B cell (primary cell): ENCODE measurements at regions not wholly inside any gene's neighbourhood (a gene's known extent, or its start where the extent isn't known, plus 50 kb on each side); places are given as distances from the start of the nearest gene placed in this dataset.

Experiments used
- ATAC-seq: fragments of 200-7000 bp; cut with Tn5 transposase; one replicate; pipeline ENCODE4 v1.10.0; 2021; ENCODE audit warnings: low read depth, mild to moderate bottlenecking, moderate number of reproducible peaks, moderate library complexity
- CTCF ChIA-PET: fragments of 350-600 bp; sonication (Branson Sonifier 250); formaldehyde crosslinking; loops from one replicate; lab custom pipeline; 2021; ENCODE audit warnings: antibody characterized with exemption, inconsistent platforms; lab: Charles Lee
- POLR2A ChIA-PET: fragments of 350-600 bp; sonication (Branson Sonifier 250); formaldehyde crosslinking; loops from one replicate; lab custom pipeline; 2021; ENCODE audit warnings: antibody characterized with exemption; lab: Charles Lee
- DNase-seq: peaks from one replicate; pipeline ENCODE4 v3.0.0; 2013
- H2AFZ ChIP-seq: 2 replicates; pipeline ENCODE4 v1.6.1; 2012; ENCODE audit warnings: mild to moderate bottlenecking, low read depth, low read length; ENCODE audit not compliant: insufficient read depth, poor library complexity, severe bottlenecking
- H3K27ac ChIP-seq, 2 donors: 1 replicate in 1 of 2; 2 replicates in 1 of 2; pipeline ENCODE4 v1.5.1; 2012 to 2013; ENCODE audit warnings: low read length in 2 of 2, mild to moderate bottlenecking in 2 of 2, moderate library complexity in 1 of 2
- H3K27me3 ChIP-seq, 4 experiments: fragments of 200-600 bp in 1 of 4; sonication (generic) in 1 of 4; replicated peaks in 1 of 4; 1 replicate in 2 of 4; 2 replicates in 2 of 4; pipeline versions ENCODE4 v1.6.1 to v1.7.0; 2013 to 2016; ENCODE audit warnings: low read length in 3 of 4, mild to moderate bottlenecking in 2 of 4, mixed read lengths in 1 of 4, moderate library complexity in 1 of 4; ENCODE audit not compliant: insufficient read depth in 4 of 4, control insufficient read depth in 3 of 4; ENCODE audit errors: control extremely low read depth in 1 of 4
- H3K36me3 ChIP-seq, 2 experiments: replicated peaks in 1 of 2; 1 replicate in 1 of 2; 2 replicates in 1 of 2; pipeline versions ENCODE4 v1.6.1 to v1.7.1; 2013; ENCODE audit warnings: low read length in 1 of 2; ENCODE audit not compliant: insufficient read depth in 2 of 2, control insufficient read depth in 1 of 2; ENCODE audit errors: control extremely low read depth in 1 of 2, extremely low read depth in 1 of 2
- H3K4me1 ChIP-seq, 2 donors: fragments of 200-600 bp in 1 of 2; sonication (generic) in 1 of 2; 1 replicate in 1 of 2; 2 replicates in 1 of 2; pipeline versions ENCODE4 v1.5.1 to v1.6.1; 2013 to 2017; ENCODE audit warnings: low read length in 2 of 2; ENCODE audit not compliant: control insufficient read depth in 2 of 2, insufficient read depth in 2 of 2
- H3K4me2 ChIP-seq: replicated peaks from 2 replicates; pipeline ENCODE3; 2012; ENCODE audit warnings: mild to moderate bottlenecking, low read depth, low read length; ENCODE audit not compliant: poor library complexity, severe bottlenecking
- H3K4me3 ChIP-seq, 5 experiments: fragments of 200-600 bp in 1 of 5; sonication (generic) in 1 of 5; 1 replicate in 3 of 5; 2 replicates in 2 of 5; pipeline versions ENCODE4 v1.5.1 to v1.7.0; 2011 to 2016; ENCODE audit warnings: low read length in 4 of 5, mild to moderate bottlenecking in 4 of 5, low read depth in 2 of 5, control low read depth in 1 of 5, moderate library complexity in 1 of 5; ENCODE audit not compliant: insufficient read depth in 1 of 5; ENCODE audit errors: control extremely low read depth in 1 of 5, extremely low read depth in 1 of 5
- H3K79me2 ChIP-seq: fragments of 200-600 bp; sonication (generic); one replicate; pipeline ENCODE4 v1.6.0; 2016; ENCODE audit warnings: low read length; ENCODE audit not compliant: control insufficient read depth, insufficient read depth
- H3K9ac ChIP-seq: fragments of 200-600 bp; sonication (generic); 2 replicates; pipeline ENCODE4 v1.6.1; 2017; ENCODE audit warnings: mild to moderate bottlenecking, low read length, moderate library complexity
- H3K9me3 ChIP-seq, 3 donors: one replicate each; pipeline versions ENCODE4 v1.6.1 to v1.7.1; 2013; ENCODE audit warnings: low read length in 2 of 3; ENCODE audit not compliant: control insufficient read depth in 2 of 3, insufficient read depth in 1 of 3; ENCODE audit errors: control extremely low read depth in 1 of 3
- H4K20me1 ChIP-seq: 2 replicates; pipeline ENCODE4 v1.6.0; 2012; ENCODE audit warnings: mild to moderate bottlenecking, low read length; ENCODE audit not compliant: insufficient read depth, control insufficient read depth, poor library complexity, severe bottlenecking
- H3K27ac Mint-ChIP-seq: one replicate; pipeline ENCODE4 v1.8.0; 2021; ENCODE audit warnings: mixed read lengths
- H3K27me3 Mint-ChIP-seq: one replicate; pipeline ENCODE4 v1.8.0; 2021; ENCODE audit warnings: mixed read lengths
- H3K4me1 Mint-ChIP-seq: one replicate; pipeline ENCODE4 v1.8.0; 2021; ENCODE audit warnings: mixed read lengths
- H3K4me3 Mint-ChIP-seq: one replicate; pipeline ENCODE4 v1.8.0; 2021; ENCODE audit warnings: mixed read lengths
- H3K9me3 Mint-ChIP-seq: one replicate; pipeline ENCODE4 v1.8.0; 2022; ENCODE audit warnings: mixed read lengths; ENCODE audit not compliant: insufficient read depth
- CTCF ChIP-seq: fragments of 200-600 bp; IDR thresholded peaks from one replicate; pipeline ENCODE4 v1.8.0; 2022; ENCODE audit warnings: antibody characterized with exemption, mild to moderate bottlenecking
- EZH2 ChIP-seq: IDR thresholded peaks from 2 replicates; pipeline ENCODE4 v1.6.1; 2012; ENCODE audit warnings: borderline replicate concordance, low read depth, mild to moderate bottlenecking, moderate library complexity, low read length; ENCODE audit not compliant: insufficient read depth, poor library complexity, severe bottlenecking
- WGBS: methylation state at CpG from one replicate; pipeline ENCODE4 v1.1.5; 2013; ENCODE audit warnings: missing lambda C conversion rate; ENCODE audit not compliant: insufficient coverage; 5-methylcytosine and 5-hydroxymethylcytosine counted together
- intact Hi-C: fragments of 100-400 bp; cut with micrococcal nuclease; formaldehyde crosslinking; loops from one replicate; pipeline ENCODE4 v1.10.0; 2022

GRCh38 chr10:93175490-93175889, 101.8 kb downstream of the CYP26A1 start:
- H2AFZ ChIP-seq: no peak overlapping the region
- no peak for ATAC-seq
- Mint-ChIP-seq H3K27me3 (peaks cover 11% of the 10 kb centered on the region), H3K4me3 (no peak overlapping the region), H3K9me3 (peaks cover 1% of the 10 kb centered on the region), H3K27ac (no peak overlapping the region), H3K4me1 (no peaks in the 10 kb centered on the region)
- H3K4me1 ChIP-seq: no peaks in the 10 kb centered on the region
- H3K4me3 ChIP-seq: no peak overlapping the region
- peaks cover 0 to 8% (median 4%) of the 10 kb centered on the region in 3 donors for H3K9me3 ChIP-seq
- intact Hi-C loops: no loop called here
- peaks cover 0 to 3% (median 0%) of the 10 kb centered on the region in 4 experiments for H3K27me3 ChIP-seq
- POLR2A ChIA-PET: no interaction called here
- H3K27ac ChIP-seq: no peak overlapping the region
- CTCF ChIA-PET: no interaction called here
- WGBS: 78% methylated on average over 6 of the region's 6 CpGs
- no peaks in the 10 kb centered on the region for H3K36me3 ChIP-seq
- no peak overlapping the region for H3K4me2 ChIP-seq
- no peak for DNase-seq
- no peak overlapping the region for H3K9ac ChIP-seq
- no peaks in the 10 kb centered on the region for H4K20me1 ChIP-seq
- H3K79me2 ChIP-seq: no peaks in the 10 kb centered on the region
- TF ChIP-seq CTCF (no peak), EZH2 (no peak)

- Histone ChIP-seq H3K27ac (no peak overlapping the region), H3K27me3 (peaks cover 0 to 3% (median 0%) of the 10 kb centered on the region in 4 experiments), H3K4me3 (no peak overlapping the region), H3K36me3 (no peaks in the 10 kb centered on the region), H3K4me2 (no peak overlapping the region), H2AFZ (no peak overlapping the region), H3K4me1 (no peaks in the 10 kb centered on the region), H3K9me3 (no peaks in the 10 kb centered on the region), H4K20me1 (no peaks in the 10 kb centered on the region), H3K9ac (no peak overlapping the region), H3K79me2 (no peaks in the 10 kb centered on the region)
- no peak overlapping the region for H3K4me3 Mint-ChIP-seq
- peaks cover 10% of the 10 kb centered on the region for H3K27me3 Mint-ChIP-seq
- no peak for ATAC-seq
- H3K9me3 Mint-ChIP-seq: no peaks in the 10 kb centered on the region
- ChIA-PET POLR2A (no interaction called here), CTCF (no interaction called here)
- H3K4me1 Mint-ChIP-seq: no peaks in the 10 kb centered on the region
- intact Hi-C loops: no loop called here
- TF ChIP-seq CTCF (no peak), EZH2 (no peak)
- no peak overlapping the region for H3K27ac Mint-ChIP-seq
- no peak for DNase-seq
These were observed 103.8 kb downstream of the CYP26A1 start for GRCh38 chr10:93177511-93177910.
